Neuron (in vitro differentiated cells): ENCODE measurements at regions not wholly inside any gene's neighbourhood (a gene's known extent, or its start where the extent isn't known, plus 50 kb on each side); places are given as distances from the start of the nearest gene placed in this dataset.

Experiments used
- H2AFZ ChIP-seq: one replicate; pipeline ENCODE4 v1.6.1; 2013; ENCODE audit warnings: low read depth, mild to moderate bottlenecking, inconsistent platforms, low read length, moderate library complexity
- H3K27me3 ChIP-seq: one replicate; pipeline ENCODE4 v1.6.1; 2013; ENCODE audit warnings: low read length; ENCODE audit not compliant: insufficient read depth
- H3K36me3 ChIP-seq: one replicate; pipeline ENCODE4 v1.6.1; 2013; ENCODE audit warnings: low read length; ENCODE audit not compliant: insufficient read depth
- H3K4me1 ChIP-seq: one replicate; pipeline ENCODE4 v1.6.1; 2013; ENCODE audit warnings: low read length; ENCODE audit not compliant: insufficient read depth
- H3K4me3 ChIP-seq: 2 replicates; pipeline ENCODE4 v1.5.1; 2013; ENCODE audit warnings: mild to moderate bottlenecking, low read length, moderate library complexity
- H3K9me3 ChIP-seq: one replicate; pipeline ENCODE4 v1.6.1; 2013; ENCODE audit warnings: low read length

- H2AFZ ChIP-seq, result no peak overlapping the region
- no peaks in the 10 kb centered on the region for H3K9me3 ChIP-seq
- no peak overlapping the region for H3K4me3 ChIP-seq
- no peaks in the 10 kb centered on the region for H3K27me3 ChIP-seq
- H3K4me1 ChIP-seq, result peaks cover 5% of the 10 kb centered on the region
- H3K36me3 ChIP-seq, result no peaks in the 10 kb centered on the region
These were observed 179.9 kb downstream of the ZC3H11B start for GRCh38 chr1:219433001-219433400.

GRCh38 chr1:219432191-219432606 lies 180.7 kb downstream of the ZC3H11B start:
- Histone ChIP-seq H2AFZ (no peak overlapping the region), H3K9me3 (no peaks in the 10 kb centered on the region)

DNA sequence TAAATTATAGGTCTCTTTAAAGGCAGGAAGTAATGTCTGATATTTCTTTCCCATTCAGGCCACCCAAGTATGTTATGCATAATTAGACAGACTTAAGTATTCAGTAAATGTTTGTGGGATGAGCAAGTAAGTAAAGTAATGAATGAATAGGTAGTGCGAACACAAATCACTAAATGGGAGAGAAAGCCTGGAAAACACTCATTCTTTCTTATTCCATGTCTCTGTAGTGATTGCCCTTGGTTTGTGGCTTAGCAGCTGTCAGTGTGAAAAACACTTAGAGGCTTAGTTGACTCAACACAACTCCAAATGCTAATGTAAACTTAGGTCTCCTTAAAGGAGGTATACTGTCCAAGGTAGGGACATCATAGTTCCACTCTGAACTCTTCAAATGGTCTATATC lies 182.5 kb downstream of the ZC3H11B start:
- no peaks in the 10 kb centered on the region for H3K9me3 ChIP-seq
- no peaks in the 10 kb centered on the region for H3K36me3 ChIP-seq
- H3K4me1 ChIP-seq, result peaks cover 5% of the 10 kb centered on the region
- no peaks in the 10 kb centered on the region for H3K27me3 ChIP-seq
- H3K4me3 ChIP-seq, result no peak overlapping the region
- H2AFZ ChIP-seq, result no peak overlapping the region

More at GRCh38 chr1:219432191-219432606, 180.7 kb downstream of the ZC3H11B start:
- Histone ChIP-seq H3K4me1 (peaks cover 5% of the 10 kb centered on the region), H3K27me3 (no peaks in the 10 kb centered on the region), H3K4me3 (no peak overlapping the region), H3K36me3 (no peaks in the 10 kb centered on the region)

DNA sequence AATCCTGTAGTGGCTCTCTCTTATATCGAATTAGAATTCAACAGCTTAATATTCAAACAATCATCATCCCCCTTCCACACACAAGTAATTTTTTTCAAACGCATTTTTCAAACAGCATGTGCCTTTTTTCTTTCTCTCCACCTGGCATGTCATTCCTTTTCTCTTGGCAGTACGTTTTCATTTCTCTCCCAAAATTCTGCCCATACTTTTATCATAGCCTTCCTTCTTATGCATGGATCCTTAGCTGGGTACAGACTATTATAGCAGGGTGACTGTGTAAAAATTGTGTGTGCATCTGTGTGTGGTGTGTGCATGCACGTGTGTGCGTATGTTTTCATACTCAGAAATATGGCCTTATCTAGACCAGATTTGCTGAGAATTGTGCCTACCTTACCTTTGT lies 184.3 kb downstream of the ZC3H11B start:
- no peak overlapping the region for H3K4me3 ChIP-seq
- no peaks in the 10 kb centered on the region for H3K36me3 ChIP-seq
- no peak overlapping the region for H2AFZ ChIP-seq
- no peaks in the 10 kb centered on the region for H3K27me3 ChIP-seq
- no peaks in the 10 kb centered on the region for H3K9me3 ChIP-seq
- H3K4me1 ChIP-seq, result peaks cover 5% of the 10 kb centered on the region

DNA sequence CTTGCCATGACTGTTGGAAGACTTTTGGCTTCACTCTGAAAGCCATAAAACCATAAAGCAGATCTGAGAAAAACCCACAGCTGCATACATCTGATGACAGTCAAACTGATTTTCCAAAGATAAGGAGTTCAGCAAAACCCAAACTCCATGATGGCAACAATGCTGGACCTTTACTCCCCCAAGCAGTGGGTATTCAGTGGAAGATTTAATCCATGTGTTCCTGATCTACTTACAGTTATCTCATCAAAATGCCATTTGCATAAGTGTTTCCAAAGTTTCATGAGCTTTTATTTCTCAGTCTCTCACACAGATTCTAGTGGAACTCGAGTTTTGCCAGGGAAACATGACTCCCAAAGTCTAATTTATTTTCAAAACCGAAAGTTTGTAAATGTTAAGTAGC lies 184.9 kb downstream of the ZC3H11B start:
- H3K27me3 ChIP-seq, result no peaks in the 10 kb centered on the region
- H3K4me3 ChIP-seq, result no peak overlapping the region
- H2AFZ ChIP-seq, result no peak overlapping the region
- H3K9me3 ChIP-seq, result no peaks in the 10 kb centered on the region
- no peaks in the 10 kb centered on the region for H3K36me3 ChIP-seq
- peaks cover 5% of the 10 kb centered on the region for H3K4me1 ChIP-seq

DNA sequence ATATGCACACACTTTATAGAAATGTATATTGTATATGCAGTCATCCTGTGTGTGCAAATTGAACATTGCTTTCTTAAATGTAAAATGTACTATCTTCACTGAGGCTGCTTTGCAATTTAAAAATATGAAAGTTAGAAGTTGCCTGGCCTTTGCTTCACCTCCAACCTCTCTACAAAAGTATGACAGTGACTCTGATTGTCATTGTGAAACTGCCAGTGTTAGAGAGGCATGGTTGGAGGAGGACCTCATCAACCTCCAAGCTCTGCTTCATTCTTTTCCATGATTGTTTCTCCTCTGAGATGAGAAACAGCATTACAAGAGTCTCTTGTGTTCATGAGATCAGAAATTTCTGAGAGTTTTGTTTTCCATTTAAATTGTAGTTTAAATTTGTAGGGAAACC lies 185.5 kb downstream of the ZC3H11B start:
- H3K4me3 ChIP-seq, result no peak overlapping the region

GRCh38 chr1:219422811-219423598 lies 189.9 kb downstream of the ZC3H11B start:
- Histone ChIP-seq H3K27me3 (no peaks in the 10 kb centered on the region), H3K4me1 (no peaks in the 10 kb centered on the region), H3K9me3 (no peaks in the 10 kb centered on the region), H2AFZ (no peak overlapping the region), H3K36me3 (no peaks in the 10 kb centered on the region), H3K4me3 (no peak overlapping the region)

More for the DNA sequence above, 185.5 kb downstream of the ZC3H11B start:
- Histone ChIP-seq H3K4me1 (peaks cover 5% of the 10 kb centered on the region), H2AFZ (no peak overlapping the region), H3K27me3 (no peaks in the 10 kb centered on the region), H3K9me3 (no peaks in the 10 kb centered on the region), H3K36me3 (no peaks in the 10 kb centered on the region)

DNA sequence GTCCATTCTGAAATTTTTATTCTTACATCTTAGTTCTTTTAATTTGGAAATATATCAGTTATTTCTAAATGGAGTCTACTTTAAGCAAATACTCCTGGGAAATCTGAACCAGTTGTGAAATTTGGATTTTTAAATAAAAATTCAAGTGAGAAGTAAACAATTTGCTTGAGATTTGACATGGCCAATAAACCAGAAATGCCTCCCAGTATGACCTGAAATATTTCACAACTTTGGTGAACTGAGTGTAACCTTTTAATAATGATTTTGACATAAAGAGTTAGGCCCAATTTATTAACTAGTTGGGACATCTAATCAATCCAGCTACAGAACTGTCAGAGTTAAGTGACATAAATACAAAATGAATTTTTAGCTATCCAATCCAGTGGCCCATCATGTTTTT lies 192.0 kb downstream of the ZC3H11B start:
- Histone ChIP-seq H3K9me3 (no peaks in the 10 kb centered on the region), H3K4me3 (no peak overlapping the region), H3K27me3 (no peaks in the 10 kb centered on the region), H3K4me1 (no peaks in the 10 kb centered on the region), H2AFZ (no peak overlapping the region), H3K36me3 (no peaks in the 10 kb centered on the region)

GRCh38 chr1:219419860-219420259 lies 193.0 kb downstream of the ZC3H11B start:
- H3K4me1 ChIP-seq, result no peaks in the 10 kb centered on the region
- no peaks in the 10 kb centered on the region for H3K27me3 ChIP-seq
- no peak overlapping the region for H3K4me3 ChIP-seq
- no peaks in the 10 kb centered on the region for H3K36me3 ChIP-seq
- H3K9me3 ChIP-seq, result no peaks in the 10 kb centered on the region
- H2AFZ ChIP-seq, result no peak overlapping the region

- H2AFZ ChIP-seq, result no peak overlapping the region
- no peaks in the 10 kb centered on the region for H3K27me3 ChIP-seq
- H3K36me3 ChIP-seq, result no peaks in the 10 kb centered on the region
- no peak overlapping the region for H3K4me3 ChIP-seq
- no peaks in the 10 kb centered on the region for H3K4me1 ChIP-seq
- no peaks in the 10 kb centered on the region for H3K9me3 ChIP-seq
These were observed 193.8 kb downstream of the ZC3H11B start for GRCh38 chr1:219419065-219419464.

- Histone ChIP-seq H3K36me3 (no peaks in the 10 kb centered on the region), H3K4me1 (no peaks in the 10 kb centered on the region), H3K4me3 (no peak overlapping the region), H2AFZ (no peak overlapping the region), H3K27me3 (no peaks in the 10 kb centered on the region), H3K9me3 (no peaks in the 10 kb centered on the region)
These were observed 195.3 kb downstream of the ZC3H11B start for GRCh38 chr1:219417610-219418009.

- H3K4me1 ChIP-seq, result no peaks in the 10 kb centered on the region
- no peaks in the 10 kb centered on the region for H3K9me3 ChIP-seq
- H3K4me3 ChIP-seq, result no peak overlapping the region
- H3K27me3 ChIP-seq, result no peaks in the 10 kb centered on the region
- no peak overlapping the region for H2AFZ ChIP-seq
- H3K36me3 ChIP-seq, result no peaks in the 10 kb centered on the region
These were observed 196.2 kb downstream of the ZC3H11B start for GRCh38 chr1:219416598-219417238.

DNA sequence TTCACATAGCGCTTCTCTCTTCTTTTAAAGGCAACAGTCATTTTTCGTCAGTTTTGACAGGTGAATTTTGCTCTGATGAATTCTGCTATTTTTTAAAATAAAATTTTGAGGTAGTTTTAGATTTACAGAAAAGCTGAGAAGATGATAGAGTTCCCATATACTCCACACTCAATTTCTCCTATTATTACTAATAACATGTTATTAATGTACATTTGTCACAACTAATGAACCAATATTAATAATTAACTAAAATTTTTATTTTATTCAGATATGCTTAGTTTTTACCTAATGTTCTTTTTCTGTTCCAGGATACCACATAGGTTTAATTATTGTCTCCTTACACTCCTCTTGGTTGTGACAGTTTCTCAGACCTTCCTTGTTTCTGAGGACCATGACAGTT lies 197.0 kb downstream of the ZC3H11B start:
- H3K9me3 ChIP-seq, result no peaks in the 10 kb centered on the region
- H3K4me3 ChIP-seq, result no peak overlapping the region
- no peaks in the 10 kb centered on the region for H3K36me3 ChIP-seq
- H2AFZ ChIP-seq, result no peak overlapping the region
- no peaks in the 10 kb centered on the region for H3K27me3 ChIP-seq
- no peaks in the 10 kb centered on the region for H3K4me1 ChIP-seq
